Lower lobe of right lung (tissue), 2 donors: ENCODE measurements at regions not wholly inside any gene's neighbourhood (a gene's known extent, or its start where the extent isn't known, plus 50 kb on each side); places are given as distances from the start of the nearest gene placed in this dataset.
A peak's percentile ranks its signal among the peaks of the same experiment; 100 is the strongest.

Source experiments
- ATAC-seq, 2 donors: fragments of 200-7000 bp; cut with Tn5 transposase; one replicate each; pipeline ENCODE4 v1.9.1; 2020 to 2022; ENCODE audit warnings: mild to moderate bottlenecking in 2 of 2, moderate library complexity in 2 of 2
- DNase-seq: peaks from one replicate; pipeline ENCODE4 v3.0.0-alpha.2; 2020
- H3K27ac ChIP-seq: fragments of 200-600 bp; one replicate; pipeline ENCODE4 v1.8.0; 2022
- H3K27me3 ChIP-seq: fragments of 200-600 bp; one replicate; pipeline ENCODE4 v1.8.0; 2022; ENCODE audit warnings: low read depth
- H3K36me3 ChIP-seq: fragments of 200-600 bp; one replicate; pipeline ENCODE4 v1.8.0; 2022; ENCODE audit warnings: mild to moderate bottlenecking
- H3K4me1 ChIP-seq: fragments of 200-600 bp; one replicate; pipeline ENCODE4 v1.8.0; 2022
- H3K4me3 ChIP-seq: fragments of 200-600 bp; one replicate; pipeline ENCODE4 v1.8.0; 2022; ENCODE audit warnings: mild to moderate bottlenecking
- H3K9me3 ChIP-seq: fragments of 200-600 bp; one replicate; pipeline ENCODE4 v1.8.0; 2022
- intact Hi-C: fragments of 100-400 bp; cut with DNase I; formaldehyde crosslinking; loops from one replicate; pipeline ENCODE4 v1.11.0; 2022
- TF ChIP-seq, protein P1 (sequence below): fragments of 200-600 bp; IDR thresholded peaks from one replicate; pipeline ENCODE4 v1.8.0; 2022; ENCODE audit warnings: antibody characterized with exemption, mild to moderate bottlenecking
- donor health status: DM: no; HTN: yes; CAD: no; lungs with severe emphysema.

DNA sequence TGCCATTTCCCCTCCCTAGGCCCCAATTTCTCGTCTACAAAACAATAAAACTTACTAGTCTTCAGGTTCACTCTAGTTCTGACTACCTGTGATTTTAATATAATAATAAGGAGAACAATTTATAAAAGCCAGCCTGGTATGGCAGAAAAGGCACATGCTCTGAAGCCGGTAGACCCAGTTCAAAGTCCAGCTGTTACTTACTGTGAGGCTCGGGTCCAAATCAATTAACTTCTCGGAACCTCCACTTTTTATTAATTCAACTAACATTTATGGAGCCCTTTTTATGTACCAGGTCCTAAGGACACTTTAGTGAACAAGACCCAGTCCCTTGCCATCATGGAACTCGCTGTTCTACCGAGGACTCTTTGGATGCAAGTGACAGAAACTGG, 53.8 kb upstream of the SMAD3 start:
- TF ChIP-seq, protein P1, sequence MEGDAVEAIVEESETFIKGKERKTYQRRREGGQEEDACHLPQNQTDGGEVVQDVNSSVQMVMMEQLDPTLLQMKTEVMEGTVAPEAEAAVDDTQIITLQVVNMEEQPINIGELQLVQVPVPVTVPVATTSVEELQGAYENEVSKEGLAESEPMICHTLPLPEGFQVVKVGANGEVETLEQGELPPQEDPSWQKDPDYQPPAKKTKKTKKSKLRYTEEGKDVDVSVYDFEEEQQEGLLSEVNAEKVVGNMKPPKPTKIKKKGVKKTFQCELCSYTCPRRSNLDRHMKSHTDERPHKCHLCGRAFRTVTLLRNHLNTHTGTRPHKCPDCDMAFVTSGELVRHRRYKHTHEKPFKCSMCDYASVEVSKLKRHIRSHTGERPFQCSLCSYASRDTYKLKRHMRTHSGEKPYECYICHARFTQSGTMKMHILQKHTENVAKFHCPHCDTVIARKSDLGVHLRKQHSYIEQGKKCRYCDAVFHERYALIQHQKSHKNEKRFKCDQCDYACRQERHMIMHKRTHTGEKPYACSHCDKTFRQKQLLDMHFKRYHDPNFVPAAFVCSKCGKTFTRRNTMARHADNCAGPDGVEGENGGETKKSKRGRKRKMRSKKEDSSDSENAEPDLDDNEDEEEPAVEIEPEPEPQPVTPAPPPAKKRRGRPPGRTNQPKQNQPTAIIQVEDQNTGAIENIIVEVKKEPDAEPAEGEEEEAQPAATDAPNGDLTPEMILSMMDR, result no peak
- Histone ChIP-seq H3K4me1 (no peaks in the 10 kb centered on the region), H3K27me3 (no peaks in the 10 kb centered on the region), H3K36me3 (no peaks in the 10 kb centered on the region), H3K27ac (no peak overlapping the region), H3K9me3 (no peaks in the 10 kb centered on the region), H3K4me3 (no peak overlapping the region)
- intact Hi-C loops, result no loop called here
- DNase-seq (no peak), ATAC-seq (no peak)

DNA sequence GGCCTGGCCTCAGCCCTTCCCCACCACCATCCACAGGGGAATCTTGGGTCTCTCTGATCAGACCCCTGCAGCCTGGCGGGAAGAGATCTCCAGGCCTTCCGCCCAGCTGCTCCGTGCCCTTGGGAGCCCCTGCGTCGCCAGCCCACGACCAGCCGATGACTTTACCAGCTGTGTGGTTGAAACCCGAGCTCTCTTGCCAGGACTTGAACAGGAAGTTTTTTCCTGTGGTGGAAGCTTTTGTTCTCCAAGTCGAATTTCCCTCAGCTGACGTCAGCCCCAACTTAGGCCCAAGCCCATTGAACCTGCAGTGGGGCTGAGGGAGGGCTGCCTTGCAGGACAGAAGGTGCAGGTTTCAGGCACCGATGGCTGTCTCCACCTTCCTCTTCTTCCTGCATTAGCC, 51.7 kb upstream of the SMAD3 start:
- intact Hi-C loops, result no loop called here
- no peak for DNase-seq
- ATAC-seq, result peak; percentile 27 to 49
- Histone ChIP-seq H3K36me3 (no peaks in the 10 kb centered on the region), H3K4me1 (no peaks in the 10 kb centered on the region), H3K27ac (no peak overlapping the region), H3K27me3 (no peaks in the 10 kb centered on the region), H3K4me3 (no peak overlapping the region), H3K9me3 (no peaks in the 10 kb centered on the region)
- TF ChIP-seq, protein P1, result no peak
